ENCODE measurements at regions not wholly inside any gene's neighbourhood (a gene's known extent, or its start where the extent isn't known, plus 50 kb on each side); places are given as distances from the start of the nearest gene placed in this dataset.

DNA sequence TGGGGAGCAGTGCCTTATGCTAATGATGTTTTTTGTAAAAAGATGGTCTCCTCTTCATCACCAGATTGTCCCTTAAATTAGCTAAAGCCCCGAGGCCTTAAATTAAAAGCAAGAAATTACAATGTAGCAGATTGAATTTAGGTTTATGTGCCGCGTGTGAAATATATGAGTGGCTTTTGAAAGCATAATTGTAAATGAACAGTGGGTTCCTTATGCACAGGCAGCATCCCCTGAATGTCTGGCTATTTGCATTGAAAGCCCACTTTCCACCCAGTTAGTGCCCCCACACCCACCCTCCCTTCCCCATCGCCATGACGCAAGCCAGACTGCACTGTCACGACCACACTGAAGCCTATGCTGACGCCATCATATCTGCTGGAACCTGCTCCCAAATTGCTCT is 62.4 kb upstream of the SORCS3 start:
- TF ChIP-seq CTCF (IDR thresholded peaks at IDR 0.05; ENCODE audit: insufficient read depth, low read depth, low read length): no peak
- TF ChIP-seq EZH2 (IDR thresholded peaks at IDR 0.05; ENCODE audit: insufficient read depth, low read length): no peak

Measured in astrocyte (in vitro differentiated cells and primary cell).